Activated T-helper 17 cell treated with anti-CD3 and anti-CD28 coated beads, Interleukin-2, amount 50 U/mL, for 72 hours (primary cell): ENCODE measurements at regions not wholly inside any gene's neighbourhood (a gene's known extent, or its start where the extent isn't known, plus 50 kb on each side); places are given as distances from the start of the nearest gene placed in this dataset.

Experiments
- ATAC-seq: fragments of 150-1000 bp; cut with Tn5 transposase; replicated peaks from 2 replicates; pipeline ENCODE4 v1.10.0; 2021; ENCODE audit warnings: mild to moderate bottlenecking, moderate library complexity
- H3K27ac Mint-ChIP-seq: one replicate; pipeline ENCODE4 v1.8.0; 2022; ENCODE audit warnings: mixed read lengths
- H3K27me3 Mint-ChIP-seq: one replicate; pipeline ENCODE4 v1.8.0; 2022; ENCODE audit warnings: mixed read lengths
- H3K36me3 Mint-ChIP-seq: one replicate; pipeline ENCODE4 v1.8.0; 2022; ENCODE audit warnings: low read depth, mild to moderate bottlenecking, mixed read lengths
- H3K4me1 Mint-ChIP-seq: one replicate; pipeline ENCODE4 v1.8.0; 2022; ENCODE audit warnings: mixed read lengths
- H3K4me3 Mint-ChIP-seq: one replicate; pipeline ENCODE4 v1.8.0; 2022; ENCODE audit warnings: mild to moderate bottlenecking, mixed read lengths
- H3K9me3 Mint-ChIP-seq: one replicate; pipeline ENCODE4 v1.8.0; 2022; ENCODE audit warnings: mixed read lengths

DNA sequence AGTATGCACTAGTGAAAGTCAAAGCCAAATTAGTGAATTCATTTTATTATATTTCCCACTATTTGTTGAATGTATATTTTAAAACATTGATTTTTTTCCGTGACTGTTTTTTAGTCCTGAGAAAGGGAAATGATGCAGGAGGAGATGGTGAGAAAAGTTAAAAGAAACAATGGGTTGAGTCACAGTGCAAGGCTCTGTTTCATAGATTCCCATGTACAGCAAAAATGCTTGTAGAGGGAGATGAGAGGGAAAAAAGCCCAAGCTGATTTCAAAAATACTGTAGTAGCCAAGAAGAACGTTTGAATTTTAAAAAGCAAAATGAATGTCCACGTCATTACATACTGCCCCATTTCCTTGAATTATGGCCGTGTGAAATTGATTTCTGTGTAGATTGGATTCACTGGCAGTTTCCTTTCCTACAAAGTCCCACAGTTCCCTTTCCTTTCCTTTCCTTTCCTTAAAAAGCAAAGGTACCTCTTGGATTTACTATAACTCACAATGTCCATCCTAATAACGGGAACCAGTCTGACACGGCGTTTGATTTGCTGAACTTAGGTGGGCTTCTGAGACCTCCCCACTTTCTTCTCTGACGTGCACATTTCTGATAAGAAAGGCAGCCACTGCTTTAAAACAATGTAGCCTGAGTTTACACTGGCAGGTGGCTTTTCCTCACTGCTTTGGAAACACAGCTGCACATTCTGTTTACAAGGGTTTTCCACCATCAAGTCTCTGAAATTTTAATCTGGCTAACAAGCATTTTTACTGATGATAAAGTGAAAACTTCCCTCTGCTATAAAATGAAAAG lies 63.7 kb downstream of the SPCS3 start:
- Mint-ChIP-seq H3K9me3 (no peaks in the 10 kb centered on the region), H3K27me3 (peaks cover 11% of the 10 kb centered on the region), H3K4me1 (no peaks in the 10 kb centered on the region), H3K36me3 (no peaks in the 10 kb centered on the region), H3K27ac (no peak overlapping the region), H3K4me3 (no peak overlapping the region)
- no peak for ATAC-seq

- no peak overlapping the region for H3K27ac Mint-ChIP-seq
- no peaks in the 10 kb centered on the region for H3K4me1 Mint-ChIP-seq
- no peak for ATAC-seq
- no peaks in the 10 kb centered on the region for H3K9me3 Mint-ChIP-seq
- H3K36me3 Mint-ChIP-seq: no peaks in the 10 kb centered on the region
- H3K27me3 Mint-ChIP-seq: peaks cover 18% of the 10 kb centered on the region
- no peak overlapping the region for H3K4me3 Mint-ChIP-seq
Observed at GRCh38 chr4:176385601-176386000, 65.8 kb downstream of the SPCS3 start.

DNA sequence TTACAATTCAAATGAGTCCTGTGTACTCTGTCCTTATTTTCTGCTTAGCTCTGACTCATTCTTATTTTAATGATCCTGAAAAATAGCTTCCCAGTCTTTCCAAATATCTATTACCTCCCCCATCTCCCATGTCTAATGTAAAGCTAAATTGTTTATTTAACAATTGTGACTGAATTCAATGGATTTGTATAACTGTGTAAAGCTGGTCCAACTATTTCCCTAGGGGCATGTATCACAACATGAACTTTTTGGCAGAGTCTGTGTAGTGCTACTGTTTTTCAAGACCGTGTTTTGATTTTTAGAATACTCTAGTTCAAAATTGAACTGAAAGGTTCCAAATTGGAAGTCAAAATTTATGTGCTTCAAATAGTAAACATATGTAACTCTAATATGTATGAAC lies 67.8 kb downstream of the SPCS3 start:
- Mint-ChIP-seq H3K4me3 (no peak overlapping the region), H3K9me3 (no peaks in the 10 kb centered on the region), H3K27ac (no peak overlapping the region), H3K27me3 (peaks cover 18% of the 10 kb centered on the region), H3K4me1 (no peaks in the 10 kb centered on the region), H3K36me3 (no peaks in the 10 kb centered on the region)
- ATAC-seq: no peak

GRCh38 chr4:176393306-176394013 lies 73.7 kb downstream of the SPCS3 start:
- Mint-ChIP-seq H3K36me3 (no peaks in the 10 kb centered on the region), H3K4me3 (no peak overlapping the region), H3K9me3 (peaks cover 5% of the 10 kb centered on the region), H3K27ac (no peak overlapping the region), H3K4me1 (no peaks in the 10 kb centered on the region), H3K27me3 (peaks cover 7% of the 10 kb centered on the region)
- no peak for ATAC-seq

GRCh38 chr4:176400816-176401461 lies 81.2 kb downstream of the SPCS3 start:
- H3K4me3 Mint-ChIP-seq: no peak overlapping the region
- ATAC-seq: no peak
- H3K4me1 Mint-ChIP-seq: no peaks in the 10 kb centered on the region
- H3K9me3 Mint-ChIP-seq: peaks cover 15% of the 10 kb centered on the region
- no peaks in the 10 kb centered on the region for H3K36me3 Mint-ChIP-seq
- no peak overlapping the region for H3K27ac Mint-ChIP-seq
- peaks cover 4% of the 10 kb centered on the region for H3K27me3 Mint-ChIP-seq

DNA sequence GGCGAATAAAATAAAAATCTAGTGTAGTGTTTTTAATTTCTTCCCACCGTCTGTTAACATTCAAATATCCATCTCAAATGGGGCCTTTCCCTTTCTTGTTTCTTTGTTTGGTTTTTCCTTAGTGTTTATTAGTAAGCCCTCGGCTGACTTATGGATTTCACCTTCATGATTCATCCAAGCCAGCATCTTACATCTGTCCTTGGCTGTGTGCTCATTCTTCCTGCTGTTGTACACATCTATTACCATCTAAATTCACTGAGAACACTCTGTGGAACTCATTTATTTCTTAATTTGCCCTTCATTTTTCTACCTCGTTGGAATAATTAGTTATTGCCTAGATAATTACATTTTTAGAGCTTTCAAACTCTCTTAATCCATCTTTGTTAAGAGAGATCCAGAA lies 84.9 kb downstream of the SPCS3 start:
- Mint-ChIP-seq H3K4me1 (no peaks in the 10 kb centered on the region), H3K4me3 (no peak overlapping the region), H3K27ac (no peak overlapping the region), H3K27me3 (peaks cover 4% of the 10 kb centered on the region), H3K36me3 (no peaks in the 10 kb centered on the region), H3K9me3 (peaks cover 4% of the 10 kb centered on the region)
- no peak for ATAC-seq

GRCh38 chr4:176406297-176406696 lies 86.5 kb downstream of the SPCS3 start:
- H3K4me3 Mint-ChIP-seq: no peak overlapping the region

DNA sequence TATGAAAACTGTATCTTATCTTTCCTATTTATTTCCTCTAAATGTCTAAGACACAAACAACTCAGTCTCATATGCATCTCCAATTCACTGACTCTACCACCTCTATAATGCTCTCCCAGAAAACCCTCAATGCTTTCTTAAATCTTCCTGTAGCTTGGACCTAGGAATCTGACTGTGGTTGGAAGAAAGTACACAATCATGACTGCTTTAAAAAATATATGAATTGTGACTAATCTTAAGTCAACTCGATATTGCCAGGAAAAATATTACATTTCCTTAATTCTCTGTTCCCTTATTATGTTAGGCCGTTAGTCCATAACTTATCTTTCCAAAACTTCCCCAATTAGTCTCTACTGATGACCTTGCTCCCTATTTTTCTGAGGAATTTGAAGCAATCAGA lies 87.0 kb downstream of the SPCS3 start:
- H3K9me3 Mint-ChIP-seq: no peaks in the 10 kb centered on the region
- H3K27ac Mint-ChIP-seq: no peak overlapping the region
- H3K36me3 Mint-ChIP-seq: no peaks in the 10 kb centered on the region
- no peaks in the 10 kb centered on the region for H3K4me1 Mint-ChIP-seq
- H3K4me3 Mint-ChIP-seq: no peak overlapping the region
- peaks cover 4% of the 10 kb centered on the region for H3K27me3 Mint-ChIP-seq
- no peak for ATAC-seq

More at GRCh38 chr4:176406297-176406696, 86.5 kb downstream of the SPCS3 start:
- Mint-ChIP-seq H3K9me3 (no peaks in the 10 kb centered on the region), H3K27ac (no peak overlapping the region), H3K4me1 (no peaks in the 10 kb centered on the region), H3K36me3 (no peaks in the 10 kb centered on the region), H3K27me3 (peaks cover 4% of the 10 kb centered on the region)
- ATAC-seq: no peak

GRCh38 chr4:176409627-176410026 lies 89.9 kb downstream of the SPCS3 start:
- Mint-ChIP-seq H3K27ac (no peak overlapping the region), H3K4me1 (no peaks in the 10 kb centered on the region), H3K36me3 (no peaks in the 10 kb centered on the region), H3K27me3 (peaks cover 3% of the 10 kb centered on the region), H3K4me3 (no peak overlapping the region), H3K9me3 (no peaks in the 10 kb centered on the region)
- no peak for ATAC-seq

- no peak for ATAC-seq
- Mint-ChIP-seq H3K36me3 (no peaks in the 10 kb centered on the region), H3K27ac (no peak overlapping the region), H3K9me3 (no peaks in the 10 kb centered on the region), H3K27me3 (no peaks in the 10 kb centered on the region), H3K4me3 (no peak overlapping the region), H3K4me1 (no peaks in the 10 kb centered on the region)
Observed at GRCh38 chr4:176413171-176413570, 93.4 kb downstream of the SPCS3 start.

DNA sequence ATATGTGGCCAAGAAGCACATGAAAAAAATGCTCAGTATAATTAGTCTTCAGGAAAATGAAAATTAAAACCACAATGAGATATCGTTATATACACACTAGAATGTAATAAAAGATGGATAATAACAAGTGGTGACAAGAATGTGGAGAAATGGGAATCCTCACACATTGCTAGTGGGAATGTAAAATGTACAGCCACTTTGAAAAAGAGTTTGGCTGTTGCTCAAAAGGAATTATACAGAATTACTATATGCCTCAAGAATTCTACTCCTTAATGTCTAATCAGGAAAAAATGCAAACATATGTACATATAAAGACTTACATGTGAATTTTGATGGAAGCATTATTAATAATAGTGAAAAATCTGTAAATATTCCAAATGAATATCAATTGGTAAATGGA lies 102.2 kb downstream of the SPCS3 start:
- Mint-ChIP-seq H3K4me3 (no peak overlapping the region), H3K27me3 (no peaks in the 10 kb centered on the region), H3K27ac (no peak overlapping the region), H3K4me1 (no peaks in the 10 kb centered on the region), H3K36me3 (no peaks in the 10 kb centered on the region), H3K9me3 (no peaks in the 10 kb centered on the region)
- ATAC-seq: no peak

GRCh38 chr4:176422511-176422910 lies 102.7 kb downstream of the SPCS3 start:
- Mint-ChIP-seq H3K4me3 (no peak overlapping the region), H3K4me1 (no peaks in the 10 kb centered on the region), H3K9me3 (no peaks in the 10 kb centered on the region), H3K36me3 (no peaks in the 10 kb centered on the region), H3K27me3 (no peaks in the 10 kb centered on the region), H3K27ac (no peak overlapping the region)
- no peak for ATAC-seq

DNA sequence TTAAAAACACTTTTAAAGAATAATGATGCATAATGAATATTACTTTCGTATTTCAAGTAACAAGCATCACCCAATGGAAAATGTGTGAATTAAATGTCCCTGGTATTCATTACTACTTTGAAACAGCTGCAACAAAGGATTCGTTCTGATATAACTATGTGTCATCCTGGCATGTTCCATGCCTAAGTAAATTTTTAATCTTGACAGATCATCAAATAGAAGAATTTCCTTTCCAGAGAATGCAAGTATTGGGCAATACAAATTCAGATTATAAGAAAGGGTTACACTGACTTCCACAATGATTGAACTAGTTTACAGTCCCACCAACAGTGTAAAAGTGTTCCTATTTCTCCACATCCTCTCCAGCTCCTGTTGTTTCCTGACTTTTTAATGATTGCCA lies 105.3 kb downstream of the SPCS3 start:
- no peak for ATAC-seq
- no peaks in the 10 kb centered on the region for H3K36me3 Mint-ChIP-seq
- H3K4me1 Mint-ChIP-seq: no peaks in the 10 kb centered on the region
- H3K4me3 Mint-ChIP-seq: no peak overlapping the region
- H3K27me3 Mint-ChIP-seq: peaks cover 4% of the 10 kb centered on the region
- H3K9me3 Mint-ChIP-seq: no peaks in the 10 kb centered on the region
- H3K27ac Mint-ChIP-seq: no peak overlapping the region

DNA sequence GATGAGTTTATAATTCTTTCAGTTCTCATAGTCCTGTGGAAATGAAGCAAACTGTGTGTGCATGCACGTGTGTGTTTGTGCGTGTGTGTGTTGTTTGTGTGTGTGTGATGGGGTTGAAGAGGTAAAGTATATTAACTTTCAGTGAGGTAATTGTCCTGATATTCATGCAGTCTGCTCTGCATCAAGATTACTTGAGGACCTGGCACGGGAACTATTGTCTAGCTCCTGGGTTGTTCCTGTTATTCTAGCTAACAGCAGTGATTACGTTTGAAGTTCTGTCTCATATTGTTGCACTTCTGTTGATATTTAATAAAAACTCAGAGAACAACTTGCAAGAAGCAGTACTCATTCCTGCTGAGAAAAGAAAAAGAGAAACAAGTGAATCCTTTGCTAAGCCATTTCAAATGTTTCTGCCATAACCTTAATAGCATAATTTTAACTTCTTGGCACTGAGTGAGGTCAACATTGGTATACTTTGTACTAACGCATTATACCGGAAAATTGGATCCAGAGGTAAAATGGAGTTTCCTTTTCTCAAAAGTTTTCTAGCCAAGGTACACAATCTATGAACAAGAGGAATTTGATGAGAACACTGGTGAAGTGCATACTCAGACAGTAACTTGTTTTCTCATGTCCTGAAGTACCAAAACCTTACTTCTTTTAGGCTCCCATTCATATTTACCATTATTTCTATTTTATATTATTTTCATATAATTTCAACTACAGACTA lies 113.2 kb downstream of the SPCS3 start:
- Mint-ChIP-seq H3K4me1 (no peaks in the 10 kb centered on the region), H3K27ac (no peak overlapping the region), H3K36me3 (no peaks in the 10 kb centered on the region), H3K27me3 (peaks cover 7% of the 10 kb centered on the region), H3K9me3 (peaks cover 4% of the 10 kb centered on the region), H3K4me3 (no peak overlapping the region)
- no peak for ATAC-seq
